ENCODE measurements at regions not wholly inside any gene's neighbourhood (a gene's known extent, or its start where the extent isn't known, plus 50 kb on each side); places are given as distances from the start of the nearest gene placed in this dataset.
A peak's percentile ranks its signal among the peaks of the same experiment; 100 is the strongest.

GRCh38 chr17:65279456-65279855 lies 142.3 kb downstream of the RGS9 start:
- intact Hi-C loops (cut with DNase I, micrococcal nuclease) = no loop called here
- no peak for ATAC-seq

GRCh38 chr17:65278820-65279184 lies 141.6 kb downstream of the RGS9 start:
- ATAC-seq = no peak

More at GRCh38 chr17:65279456-65279855, 142.3 kb downstream of the RGS9 start:
- TF ChIP-seq, protein P1, sequence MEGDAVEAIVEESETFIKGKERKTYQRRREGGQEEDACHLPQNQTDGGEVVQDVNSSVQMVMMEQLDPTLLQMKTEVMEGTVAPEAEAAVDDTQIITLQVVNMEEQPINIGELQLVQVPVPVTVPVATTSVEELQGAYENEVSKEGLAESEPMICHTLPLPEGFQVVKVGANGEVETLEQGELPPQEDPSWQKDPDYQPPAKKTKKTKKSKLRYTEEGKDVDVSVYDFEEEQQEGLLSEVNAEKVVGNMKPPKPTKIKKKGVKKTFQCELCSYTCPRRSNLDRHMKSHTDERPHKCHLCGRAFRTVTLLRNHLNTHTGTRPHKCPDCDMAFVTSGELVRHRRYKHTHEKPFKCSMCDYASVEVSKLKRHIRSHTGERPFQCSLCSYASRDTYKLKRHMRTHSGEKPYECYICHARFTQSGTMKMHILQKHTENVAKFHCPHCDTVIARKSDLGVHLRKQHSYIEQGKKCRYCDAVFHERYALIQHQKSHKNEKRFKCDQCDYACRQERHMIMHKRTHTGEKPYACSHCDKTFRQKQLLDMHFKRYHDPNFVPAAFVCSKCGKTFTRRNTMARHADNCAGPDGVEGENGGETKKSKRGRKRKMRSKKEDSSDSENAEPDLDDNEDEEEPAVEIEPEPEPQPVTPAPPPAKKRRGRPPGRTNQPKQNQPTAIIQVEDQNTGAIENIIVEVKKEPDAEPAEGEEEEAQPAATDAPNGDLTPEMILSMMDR (IDR thresholded peaks at IDR 0.05) = no peak
- no peak for DNase-seq
- no peak overlapping the region for H3K4me3 ChIP-seq
- no peaks in the 10 kb centered on the region for H3K36me3 ChIP-seq (ENCODE audit: low read depth)
- no peaks in the 10 kb centered on the region for H3K9me3 ChIP-seq
- peaks cover 10% of the 10 kb centered on the region for H3K4me1 ChIP-seq (ENCODE audit: low read depth)

GRCh38 chr17:65278050-65278819 lies 141.1 kb downstream of the RGS9 start:
- intact Hi-C loops (cut with DNase I, micrococcal nuclease) = no loop called here
- peaks cover under 1% of the 10 kb centered on the region for H3K4me1 ChIP-seq (ENCODE audit: low read depth)
- ATAC-seq (peak; percentile 99), DNase-seq (peak; percentile 68 to 83 (median 78))
- TF ChIP-seq, protein P1 (IDR thresholded peaks at IDR 0.05) = peak; percentile 29
- H3K36me3 ChIP-seq (ENCODE audit: low read depth) = no peaks in the 10 kb centered on the region
- H3K4me3 ChIP-seq = no peak overlapping the region
- no peaks in the 10 kb centered on the region for H3K9me3 ChIP-seq

More at GRCh38 chr17:65278820-65279184, 141.6 kb downstream of the RGS9 start:
- Histone ChIP-seq H3K4me1 (ENCODE audit: low read depth) (peaks cover 4% of the 10 kb centered on the region), H3K36me3 (ENCODE audit: low read depth) (no peaks in the 10 kb centered on the region), H3K4me3 (no peak overlapping the region), H3K9me3 (no peaks in the 10 kb centered on the region)
- TF ChIP-seq, protein P1 (IDR thresholded peaks at IDR 0.05) = no peak
- intact Hi-C loops (cut with DNase I, micrococcal nuclease) = no loop called here
- DNase-seq = no peak

- H3K4me3 ChIP-seq = no peak overlapping the region
- intact Hi-C loops (cut with DNase I, micrococcal nuclease) = no loop called here
Observed at GRCh38 chr17:65277576-65277975, 140.4 kb downstream of the RGS9 start.

More at GRCh38 chr17:65277576-65277975, 140.4 kb downstream of the RGS9 start:
- Histone ChIP-seq H3K4me1 (ENCODE audit: low read depth) (no peaks in the 10 kb centered on the region), H3K36me3 (ENCODE audit: low read depth) (no peaks in the 10 kb centered on the region), H3K9me3 (no peaks in the 10 kb centered on the region)
- ATAC-seq (no peak), DNase-seq (no peak)
- TF ChIP-seq, protein P1 (IDR thresholded peaks at IDR 0.05) = no peak

All from mucosa of descending colon (tissue), 3 donors.